ENCODE measurements at regions not wholly inside any gene's neighbourhood (a gene's known extent, or its start where the extent isn't known, plus 50 kb on each side); places are given as distances from the start of the nearest gene placed in this dataset.

DNA sequence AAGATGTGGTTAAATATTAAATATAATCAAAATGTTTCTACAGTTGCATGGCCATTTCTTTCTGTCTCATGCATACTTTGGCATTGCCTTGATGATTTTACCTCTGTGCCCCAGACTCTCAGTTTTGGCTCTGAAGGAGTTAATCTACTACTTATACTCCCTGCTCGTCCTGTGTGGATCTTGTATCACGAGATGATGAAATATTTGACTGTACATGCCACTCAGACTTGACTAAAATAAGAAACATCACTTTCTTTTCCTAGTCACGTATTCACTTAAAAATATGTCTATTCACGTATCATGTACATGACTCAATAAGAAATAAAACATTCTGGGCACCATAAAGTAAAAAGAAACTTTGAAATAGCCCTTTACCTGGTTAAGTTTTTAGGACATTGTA is 397.7 kb downstream of the RFPL4B start:
- Mint-ChIP-seq H3K27me3 (ENCODE audit: low read depth) (no peaks in the 10 kb centered on the region), H3K4me3 (no peak overlapping the region), H3K36me3 (ENCODE audit: low read depth) (no peaks in the 10 kb centered on the region), H3K9me3 (no peaks in the 10 kb centered on the region), H3K27ac (no peak overlapping the region), H3K4me1 (ENCODE audit: low read depth) (no peaks in the 10 kb centered on the region)
- intact Hi-C loops (cut with micrococcal nuclease) = no loop called here
- no peak for DNase-seq
- CTCF ChIA-PET = no interaction called here

GRCh38 chr6:112745765-112746164 is 398.6 kb downstream of the RFPL4B start:
- Mint-ChIP-seq H3K9me3 (no peaks in the 10 kb centered on the region), H3K4me3 (no peak overlapping the region)

GRCh38 chr6:112749673-112750072 is 402.5 kb downstream of the RFPL4B start:
- Mint-ChIP-seq H3K27me3 (ENCODE audit: low read depth) (no peaks in the 10 kb centered on the region), H3K4me3 (no peak overlapping the region), H3K27ac (no peak overlapping the region), H3K9me3 (no peaks in the 10 kb centered on the region), H3K4me1 (ENCODE audit: low read depth) (no peaks in the 10 kb centered on the region), H3K36me3 (ENCODE audit: low read depth) (no peaks in the 10 kb centered on the region)
- CTCF ChIA-PET = no interaction called here
- intact Hi-C loops (cut with micrococcal nuclease) = no loop called here
- no peak for DNase-seq

More at GRCh38 chr6:112745765-112746164, 398.6 kb downstream of the RFPL4B start:
- Mint-ChIP-seq H3K27ac (no peak overlapping the region), H3K36me3 (ENCODE audit: low read depth) (no peaks in the 10 kb centered on the region), H3K4me1 (ENCODE audit: low read depth) (no peaks in the 10 kb centered on the region), H3K27me3 (ENCODE audit: low read depth) (no peaks in the 10 kb centered on the region)
- DNase-seq = no peak
- intact Hi-C loops (cut with micrococcal nuclease) = no loop called here
- CTCF ChIA-PET = no interaction called here

- Mint-ChIP-seq H3K27ac (no peak overlapping the region), H3K4me1 (ENCODE audit: low read depth) (no peaks in the 10 kb centered on the region), H3K9me3 (no peaks in the 10 kb centered on the region), H3K36me3 (ENCODE audit: low read depth) (no peaks in the 10 kb centered on the region), H3K4me3 (no peak overlapping the region), H3K27me3 (ENCODE audit: low read depth) (no peaks in the 10 kb centered on the region)
- CTCF ChIA-PET = no interaction called here
- intact Hi-C loops (cut with micrococcal nuclease) = no loop called here
- DNase-seq = no peak
These were observed 405.2 kb downstream of the RFPL4B start for GRCh38 chr6:112752305-112752704.

DNA sequence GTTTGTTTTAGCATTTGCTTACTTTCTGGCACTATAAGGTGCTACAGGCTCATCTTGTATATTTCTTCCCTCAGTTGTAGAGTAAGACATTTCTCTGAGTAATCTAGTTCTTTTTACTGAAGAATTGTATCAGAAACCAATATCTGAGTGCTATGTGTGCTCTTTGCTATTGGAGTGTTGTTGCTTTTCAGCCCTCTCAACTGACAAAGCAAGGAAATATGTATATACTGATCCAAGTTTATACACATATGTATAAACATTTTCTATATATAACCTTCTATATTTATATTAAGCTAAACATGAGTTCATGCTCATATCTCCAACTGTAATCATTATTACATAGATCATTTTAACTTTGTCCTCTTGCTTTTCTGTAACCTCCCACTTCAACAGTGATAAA is 405.7 kb downstream of the RFPL4B start:
- H3K27ac Mint-ChIP-seq = no peak overlapping the region
- no peak for DNase-seq
- intact Hi-C loops (cut with micrococcal nuclease) = no loop called here
- H3K27me3 Mint-ChIP-seq (ENCODE audit: low read depth) = no peaks in the 10 kb centered on the region
- CTCF ChIA-PET = no interaction called here
- H3K4me3 Mint-ChIP-seq = no peak overlapping the region
- no peaks in the 10 kb centered on the region for H3K36me3 Mint-ChIP-seq (ENCODE audit: low read depth)
- H3K9me3 Mint-ChIP-seq = no peaks in the 10 kb centered on the region
- H3K4me1 Mint-ChIP-seq (ENCODE audit: low read depth) = no peaks in the 10 kb centered on the region

DNA sequence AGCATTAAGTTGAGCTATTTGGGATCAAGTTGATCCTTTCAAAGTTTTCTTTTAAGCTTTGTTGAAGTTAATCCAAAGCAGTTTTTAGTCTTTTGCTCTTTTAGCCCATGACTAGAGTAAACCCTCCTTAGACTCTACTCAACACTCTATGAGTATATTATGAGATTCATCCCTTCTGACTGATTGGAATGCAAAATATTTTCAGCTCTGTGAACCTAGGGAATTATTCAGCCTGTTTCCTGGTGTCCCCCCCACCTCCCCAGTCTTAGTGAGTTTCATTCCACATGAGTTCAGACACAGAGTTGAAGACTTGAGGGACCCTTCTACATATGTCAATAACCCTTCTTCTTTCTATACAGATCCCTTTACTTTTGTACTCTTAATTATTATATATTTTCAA is 413.7 kb downstream of the RFPL4B start:
- Mint-ChIP-seq H3K36me3 (ENCODE audit: low read depth) (no peaks in the 10 kb centered on the region), H3K27me3 (ENCODE audit: low read depth) (no peaks in the 10 kb centered on the region), H3K27ac (no peak overlapping the region), H3K4me1 (ENCODE audit: low read depth) (no peaks in the 10 kb centered on the region), H3K9me3 (no peaks in the 10 kb centered on the region), H3K4me3 (no peak overlapping the region)
- intact Hi-C loops (cut with micrococcal nuclease) = no loop called here
- DNase-seq = no peak
- CTCF ChIA-PET = no interaction called here

DNA sequence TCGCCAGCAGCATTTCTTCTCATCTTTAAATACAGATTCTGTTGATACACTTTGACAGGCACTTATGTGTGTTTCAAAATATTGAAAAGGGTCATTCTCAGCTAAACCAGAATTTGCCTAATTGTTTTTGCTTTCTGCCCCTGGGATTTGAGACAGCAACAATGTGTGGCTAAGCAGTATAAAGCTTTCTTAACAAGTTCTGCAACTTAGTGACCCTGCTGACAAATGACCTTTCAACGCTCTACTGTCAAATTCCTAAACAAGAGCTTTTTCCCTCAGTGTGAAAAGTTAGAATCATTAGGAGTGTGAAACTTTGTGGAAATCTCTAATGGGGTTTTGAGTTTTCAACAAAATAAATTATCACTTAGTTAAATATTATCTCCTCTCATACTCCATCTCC is 414.6 kb downstream of the RFPL4B start:
- CTCF ChIA-PET = no interaction called here
- Mint-ChIP-seq H3K4me1 (ENCODE audit: low read depth) (no peaks in the 10 kb centered on the region), H3K27me3 (ENCODE audit: low read depth) (no peaks in the 10 kb centered on the region), H3K9me3 (peaks cover under 1% of the 10 kb centered on the region), H3K27ac (no peak overlapping the region), H3K36me3 (ENCODE audit: low read depth) (no peaks in the 10 kb centered on the region), H3K4me3 (no peak overlapping the region)
- no peak for DNase-seq
- intact Hi-C loops (cut with micrococcal nuclease) = no loop called here

DNA sequence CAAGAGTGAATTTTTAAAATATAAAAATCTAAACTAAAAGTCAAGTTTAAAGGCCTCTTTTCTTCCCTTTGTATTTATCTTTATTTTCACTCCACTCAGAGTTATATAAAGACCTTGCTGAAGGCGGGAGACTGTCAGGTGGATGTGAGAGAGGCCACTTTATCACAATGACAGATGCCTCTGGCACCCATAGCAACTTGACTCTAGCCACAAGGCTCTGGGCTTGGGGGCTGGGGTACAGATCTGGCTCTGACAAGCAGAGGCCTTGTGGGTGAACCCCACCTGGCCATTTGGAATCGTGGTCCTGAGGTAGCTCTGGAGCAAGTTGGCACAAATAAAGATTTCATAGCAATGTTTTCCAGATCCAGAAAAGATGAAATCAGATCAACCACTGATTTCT is 417.2 kb downstream of the RFPL4B start:
- intact Hi-C loops (cut with micrococcal nuclease) = no loop called here
- Mint-ChIP-seq H3K4me1 (ENCODE audit: low read depth) (no peaks in the 10 kb centered on the region), H3K4me3 (no peak overlapping the region), H3K36me3 (ENCODE audit: low read depth) (no peaks in the 10 kb centered on the region), H3K9me3 (peaks cover 8% of the 10 kb centered on the region), H3K27me3 (ENCODE audit: low read depth) (no peaks in the 10 kb centered on the region), H3K27ac (no peak overlapping the region)
- CTCF ChIA-PET = no interaction called here
- no peak for DNase-seq

- CTCF ChIA-PET = no interaction called here
- peaks cover 8% of the 10 kb centered on the region for H3K9me3 Mint-ChIP-seq
- DNase-seq = no peak
- no peak overlapping the region for H3K4me3 Mint-ChIP-seq
- no peak overlapping the region for H3K27ac Mint-ChIP-seq
- H3K4me1 Mint-ChIP-seq (ENCODE audit: low read depth) = no peaks in the 10 kb centered on the region
- H3K36me3 Mint-ChIP-seq (ENCODE audit: low read depth) = no peaks in the 10 kb centered on the region
- intact Hi-C loops (cut with micrococcal nuclease) = no loop called here
- no peaks in the 10 kb centered on the region for H3K27me3 Mint-ChIP-seq (ENCODE audit: low read depth)
These were observed 423.2 kb downstream of the RFPL4B start for GRCh38 chr6:112770308-112770707.

DNA sequence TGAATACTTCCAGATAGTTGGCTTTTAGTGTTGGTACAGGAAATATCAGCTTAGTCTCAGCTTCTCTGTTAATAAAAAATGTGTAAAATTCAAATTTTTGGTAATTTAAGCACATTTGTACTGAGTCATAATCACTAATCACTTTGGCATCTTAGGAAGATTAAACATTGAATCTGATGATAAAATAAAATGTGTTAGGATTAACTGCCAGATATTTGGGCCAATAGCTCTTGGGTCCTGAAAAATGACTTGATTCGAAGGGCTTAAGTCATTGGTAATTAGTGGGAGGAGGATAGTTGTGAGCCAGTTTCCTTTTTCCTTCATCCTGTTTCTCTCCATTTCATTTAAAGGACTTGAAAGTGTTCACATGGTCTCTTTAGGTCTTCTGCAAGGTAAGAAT is 426.1 kb downstream of the RFPL4B start:
- no peak for DNase-seq
- H3K27ac Mint-ChIP-seq = no peak overlapping the region
- H3K9me3 Mint-ChIP-seq = no peaks in the 10 kb centered on the region
- H3K4me3 Mint-ChIP-seq = no peak overlapping the region
- no peaks in the 10 kb centered on the region for H3K27me3 Mint-ChIP-seq (ENCODE audit: low read depth)
- H3K4me1 Mint-ChIP-seq (ENCODE audit: low read depth) = no peaks in the 10 kb centered on the region
- intact Hi-C loops (cut with micrococcal nuclease) = no loop called here
- CTCF ChIA-PET = no interaction called here
- no peaks in the 10 kb centered on the region for H3K36me3 Mint-ChIP-seq (ENCODE audit: low read depth)

DNA sequence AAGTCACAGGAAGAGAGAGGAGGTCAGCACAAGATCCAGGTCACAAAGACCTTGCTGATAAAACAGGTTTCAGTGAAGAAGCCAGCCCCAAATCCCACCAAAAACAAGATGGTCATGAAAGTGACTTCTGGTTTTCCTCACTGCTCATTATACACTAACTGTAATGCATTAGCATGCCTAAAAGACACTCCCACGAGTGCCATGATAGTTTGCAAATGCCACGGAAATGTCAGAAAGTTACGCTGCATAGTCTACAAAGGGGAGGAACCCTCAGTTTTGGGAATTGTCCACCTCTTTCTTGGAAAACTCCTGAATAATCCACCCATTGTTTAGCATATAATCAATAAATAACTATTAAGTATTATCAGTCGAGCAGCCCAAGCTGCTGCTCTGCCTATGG is 427.2 kb downstream of the RFPL4B start:
- no peak overlapping the region for H3K4me3 Mint-ChIP-seq
- H3K36me3 Mint-ChIP-seq (ENCODE audit: low read depth) = no peaks in the 10 kb centered on the region
- intact Hi-C loops (cut with micrococcal nuclease) = no loop called here
- no peak overlapping the region for H3K27ac Mint-ChIP-seq
- H3K9me3 Mint-ChIP-seq = no peaks in the 10 kb centered on the region
- H3K27me3 Mint-ChIP-seq (ENCODE audit: low read depth) = no peaks in the 10 kb centered on the region
- H3K4me1 Mint-ChIP-seq (ENCODE audit: low read depth) = no peaks in the 10 kb centered on the region
- CTCF ChIA-PET = no interaction called here
- DNase-seq = no peak

DNA sequence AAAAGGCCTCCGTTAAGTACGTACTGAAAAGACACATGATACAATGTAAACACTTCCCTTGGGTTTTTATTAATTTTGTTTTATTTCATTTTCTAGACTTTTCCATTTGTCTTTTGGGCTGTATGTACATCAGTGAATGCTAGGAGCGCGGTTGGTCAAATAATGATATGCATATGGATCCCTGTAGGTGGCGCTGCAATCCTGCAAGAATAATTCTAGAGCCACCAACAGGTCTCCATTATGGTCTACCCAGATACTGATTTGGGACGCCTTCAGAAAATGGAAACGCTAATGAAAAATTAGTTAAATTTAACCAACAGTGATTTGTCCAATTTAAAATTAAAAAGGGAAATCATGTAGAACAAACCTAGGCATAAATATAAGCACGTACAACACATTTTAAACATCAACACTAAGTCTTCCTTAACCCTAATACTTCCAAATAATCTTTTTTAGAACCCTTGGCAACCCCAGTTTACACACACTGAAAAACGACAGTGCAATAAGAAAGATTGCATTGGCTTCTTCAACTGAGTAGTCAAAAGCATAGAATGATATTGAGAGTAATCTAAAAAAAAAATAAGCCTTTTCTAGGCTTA is 433.5 kb downstream of the RFPL4B start:
- no peak overlapping the region for H3K27ac Mint-ChIP-seq
- H3K27me3 Mint-ChIP-seq (ENCODE audit: low read depth) = no peaks in the 10 kb centered on the region
- no peak overlapping the region for H3K4me3 Mint-ChIP-seq
- no peaks in the 10 kb centered on the region for H3K9me3 Mint-ChIP-seq
- no peaks in the 10 kb centered on the region for H3K4me1 Mint-ChIP-seq (ENCODE audit: low read depth)
- CTCF ChIA-PET = no interaction called here
- intact Hi-C loops (cut with micrococcal nuclease) = loop anchor here (1.0 to 2.0 kb wide), 2 partner anchors 1079 to 1128 kb away; no protein-coding TSS in a partner anchor
- peak; percentile 47 for DNase-seq
- H3K36me3 Mint-ChIP-seq (ENCODE audit: low read depth) = no peaks in the 10 kb centered on the region

DNA sequence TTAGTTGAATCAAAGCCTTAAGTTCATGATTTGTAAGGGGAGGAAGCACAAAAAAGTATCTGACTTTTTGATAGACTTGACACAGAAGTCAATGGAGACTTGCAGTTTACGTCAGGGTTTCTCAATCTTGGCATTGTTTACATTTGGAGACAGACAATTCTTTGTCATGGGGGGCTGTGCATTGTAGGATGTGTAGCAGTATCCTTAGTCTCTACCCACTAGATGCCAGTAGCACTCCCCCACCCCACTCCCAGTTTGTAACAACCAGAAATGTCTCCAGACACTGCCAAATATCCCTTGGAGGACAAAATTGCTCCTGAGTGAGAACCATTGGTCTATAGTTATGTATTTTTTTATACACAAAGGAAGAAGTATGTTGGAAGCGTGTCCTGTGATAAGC is 434.1 kb downstream of the RFPL4B start:
- Mint-ChIP-seq H3K9me3 (no peaks in the 10 kb centered on the region), H3K4me3 (no peak overlapping the region), H3K36me3 (ENCODE audit: low read depth) (no peaks in the 10 kb centered on the region), H3K4me1 (ENCODE audit: low read depth) (no peaks in the 10 kb centered on the region), H3K27me3 (ENCODE audit: low read depth) (no peaks in the 10 kb centered on the region), H3K27ac (no peak overlapping the region)
- CTCF ChIA-PET = interaction anchor here (0.6 kb wide), 1 partner anchor 13 kb away, joined by 4 read pairs; no protein-coding TSS in a partner anchor
- no peak for DNase-seq
- intact Hi-C loops (cut with micrococcal nuclease) = loop anchor here (2.0 kb wide), 1 partner anchor 1128 kb away; no protein-coding TSS in a partner anchor

DNA sequence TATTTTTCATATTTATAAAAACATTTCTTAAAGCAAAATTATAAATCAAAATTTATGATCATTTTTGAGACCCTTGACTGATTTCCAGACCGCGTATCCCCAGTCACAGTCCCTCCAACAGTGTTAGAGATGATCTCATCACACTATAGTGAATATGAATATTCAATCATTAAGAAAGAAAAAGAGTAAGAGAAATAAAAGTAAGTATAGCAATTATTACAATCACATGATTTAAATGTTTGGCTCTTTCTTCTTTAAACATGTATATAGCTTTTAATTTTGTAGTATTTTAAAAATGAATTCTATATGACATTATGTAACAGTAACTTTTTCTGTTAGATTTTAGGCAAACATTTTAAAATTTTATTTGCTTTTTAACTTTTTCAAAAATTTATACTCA is 438.3 kb downstream of the RFPL4B start:
- H3K4me1 Mint-ChIP-seq (ENCODE audit: low read depth) = no peaks in the 10 kb centered on the region
- H3K4me3 Mint-ChIP-seq = no peak overlapping the region
- no peaks in the 10 kb centered on the region for H3K36me3 Mint-ChIP-seq (ENCODE audit: low read depth)
- intact Hi-C loops (cut with micrococcal nuclease) = no loop called here
- CTCF ChIA-PET = no interaction called here
- no peak for DNase-seq
- H3K27me3 Mint-ChIP-seq (ENCODE audit: low read depth) = no peaks in the 10 kb centered on the region
- no peaks in the 10 kb centered on the region for H3K9me3 Mint-ChIP-seq
- no peak overlapping the region for H3K27ac Mint-ChIP-seq

All from activated naive CD4-positive, alpha-beta T cell treated with anti-CD3 and anti-CD28 coated beads for 36 hours (primary cell).